ENCODE measurements at regions not wholly inside any gene's neighbourhood (a gene's known extent, or its start where the extent isn't known, plus 50 kb on each side); places are given as distances from the start of the nearest gene placed in this dataset.
"Not testable (repeated sequence)": the region's sequence is repeated elsewhere in the genome, so short reads cannot be mapped to it uniquely, and the experiment has no call there.

DNA sequence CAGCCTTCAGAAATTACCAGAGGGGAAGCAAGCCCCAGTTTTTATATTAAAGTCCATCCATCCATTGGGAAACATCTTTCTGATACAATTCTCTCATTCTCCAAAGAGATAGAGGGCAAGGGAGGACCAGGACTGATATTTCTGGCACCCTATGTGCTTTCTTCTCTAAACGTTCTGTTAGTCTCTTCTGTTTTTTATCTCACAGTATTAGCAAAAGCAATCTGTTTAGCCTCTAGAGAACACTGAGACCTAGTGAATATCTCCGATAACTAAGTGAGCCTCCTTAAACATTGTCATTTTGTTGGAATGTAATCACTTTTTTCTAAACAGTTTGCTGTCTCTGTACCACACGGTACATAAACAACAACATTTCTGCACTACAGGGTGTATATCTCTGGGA, 464.6 kb downstream of the JRKL start:
- intact Hi-C loops (cut with micrococcal nuclease): no loop called here

DNA sequence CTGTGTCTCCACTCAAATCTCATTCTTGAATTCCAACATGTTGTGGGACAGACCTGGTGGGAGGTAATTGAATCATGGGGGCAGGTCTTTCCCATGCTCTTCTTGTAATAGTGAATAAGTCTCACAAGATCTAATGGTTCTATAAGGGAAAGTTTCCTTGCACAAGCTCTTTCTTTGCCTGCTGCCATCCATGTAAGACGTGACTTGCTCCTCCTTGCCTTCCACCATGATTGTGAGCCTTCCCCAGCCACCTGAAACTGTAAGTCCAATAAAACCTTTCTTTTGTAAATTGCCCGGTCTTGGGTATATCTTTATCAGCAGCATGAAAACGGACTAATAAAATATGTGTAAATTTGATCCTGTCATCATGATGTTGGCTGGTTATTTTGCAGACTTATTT, 471.9 kb downstream of the JRKL start:
- H3K4me3 Mint-ChIP-seq; H3K27me3 ChIP-seq (ENCODE audit: control insufficient read depth in 2 of 2, insufficient read depth in 2 of 2, low read length in 2 of 2); H4K20me1 ChIP-seq (ENCODE audit: insufficient read depth, low read length); H3K4me2 ChIP-seq (replicated peaks; ENCODE audit: extremely low read depth, low read length, poor library complexity, severe bottlenecking); H3K9ac ChIP-seq (ENCODE audit: insufficient read depth, low read length, poor library complexity, severe bottlenecking); DNase-seq; H3K36me3 Mint-ChIP-seq; H3K79me2 ChIP-seq (ENCODE audit: insufficient read depth, low read length); H2AFZ ChIP-seq (ENCODE audit: insufficient read depth, low read depth, low read length, poor library complexity, severe bottlenecking); H3K27ac ChIP-seq (ENCODE audit: low read depth in 1 of 2, low read length in 2 of 2); H3K4me1 ChIP-seq (ENCODE audit: control insufficient read depth in 1 of 2, insufficient read depth in 2 of 2, low read length in 2 of 2); H3K36me3 ChIP-seq (replicated peaks in 1 of 2; ENCODE audit: control insufficient read depth in 1 of 2, insufficient read depth in 2 of 2, low read length in 2 of 2); H3K9me3 Mint-ChIP-seq; H3K27ac Mint-ChIP-seq; intact Hi-C loops (cut with micrococcal nuclease); H3K27me3 Mint-ChIP-seq (ENCODE audit: low read depth in 3 of 3); H3K4me1 Mint-ChIP-seq; H3K4me3 ChIP-seq (replicated peaks in 1 of 3; ENCODE audit: low read depth in 2 of 3, low read length in 3 of 3): not testable (repeated sequence)
- WGBS (ENCODE audit: insufficient coverage): 86% methylated on average over 1 of the region's 3 CpGs
- H3K9me3 ChIP-seq (replicated peaks in 1 of 2; ENCODE audit: control insufficient read depth in 1 of 2, insufficient read depth in 1 of 2, low read length in 2 of 2): peaks cover 9 to 13% of the 10 kb centered on the region in 2 donors

More for the DNA sequence above, 464.6 kb downstream of the JRKL start:
- no peaks in the 10 kb centered on the region for H3K36me3 ChIP-seq (replicated peaks in 1 of 2; ENCODE audit: control insufficient read depth in 1 of 2, insufficient read depth in 2 of 2, low read length in 2 of 2)
- no peak overlapping the region for H3K27ac ChIP-seq (ENCODE audit: low read depth in 1 of 2, low read length in 2 of 2)
- no peaks in the 10 kb centered on the region for H3K4me1 Mint-ChIP-seq
- H4K20me1 ChIP-seq (ENCODE audit: insufficient read depth, low read length): no peaks in the 10 kb centered on the region
- WGBS (ENCODE audit: insufficient coverage): no CpG with 5 or more reads among the region's 3 CpGs
- H3K4me3 Mint-ChIP-seq: no peak overlapping the region
- H3K27me3 Mint-ChIP-seq (ENCODE audit: low read depth in 3 of 3): no peaks in the 10 kb centered on the region
- no peaks in the 10 kb centered on the region for H3K79me2 ChIP-seq (ENCODE audit: insufficient read depth, low read length)
- no peaks in the 10 kb centered on the region for H3K27me3 ChIP-seq (ENCODE audit: control insufficient read depth in 2 of 2, insufficient read depth in 2 of 2, low read length in 2 of 2)
- H3K9me3 ChIP-seq (replicated peaks in 1 of 2; ENCODE audit: control insufficient read depth in 1 of 2, insufficient read depth in 1 of 2, low read length in 2 of 2): peaks cover 0 to 7% of the 10 kb centered on the region in 2 donors
- H3K4me3 ChIP-seq (replicated peaks in 1 of 3; ENCODE audit: low read depth in 2 of 3, low read length in 3 of 3): no peak overlapping the region
- H3K4me2 ChIP-seq (replicated peaks; ENCODE audit: extremely low read depth, low read length, poor library complexity, severe bottlenecking): no peak overlapping the region
- no peaks in the 10 kb centered on the region for H3K36me3 Mint-ChIP-seq
- no peak for TF ChIP-seq CTCF (IDR thresholded peaks at IDR 0.05)
- peaks cover 0 to 9% (median 2%) of the 10 kb centered on the region in 7 donors for H3K9me3 Mint-ChIP-seq
- no peak overlapping the region for H2AFZ ChIP-seq (ENCODE audit: insufficient read depth, low read depth, low read length, poor library complexity, severe bottlenecking)
- no peak for DNase-seq
- no peak overlapping the region for H3K9ac ChIP-seq (ENCODE audit: insufficient read depth, low read length, poor library complexity, severe bottlenecking)
- no peak overlapping the region for H3K27ac Mint-ChIP-seq
- H3K4me1 ChIP-seq (ENCODE audit: control insufficient read depth in 1 of 2, insufficient read depth in 2 of 2, low read length in 2 of 2): no peaks in the 10 kb centered on the region

All from CD14-positive monocyte (primary cell).